ENCODE measurements at regions not wholly inside any gene's neighbourhood (a gene's known extent, or its start where the extent isn't known, plus 50 kb on each side); places are given as distances from the start of the nearest gene placed in this dataset.

- DNase-seq (ENCODE audit: unreplicated experiment), result no peak
- Mint-ChIP-seq H3K4me3 (ENCODE audit: unreplicated experiment) (no peak overlapping the region), H3K27me3 (ENCODE audit: insufficient read depth, unreplicated experiment) (no peaks in the 10 kb centered on the region), H3K9me3 (ENCODE audit: unreplicated experiment) (no peaks in the 10 kb centered on the region), H3K36me3 (ENCODE audit: insufficient read depth, unreplicated experiment) (no peaks in the 10 kb centered on the region), H3K27ac (ENCODE audit: low read depth, unreplicated experiment) (no peak overlapping the region), H3K4me1 (ENCODE audit: insufficient read depth, unreplicated experiment) (no peaks in the 10 kb centered on the region)
- no TSS peak for BruUV-seq (replicated peaks)
- intact Hi-C loops (cut with micrococcal nuclease), result no loop called here
- ChIA-PET CTCF (interaction anchor here (0.6 kb wide), 1 partner anchor 353 kb away, joined by 3 read pairs; no protein-coding TSS in a partner anchor), POLR2A (interaction anchor here (0.6 kb wide), 1 partner anchor 968 kb away, joined by 3 read pairs; no protein-coding TSS in a partner anchor)
- no peak for TF ChIP-seq CTCF (IDR thresholded peaks at IDR 0.05; ENCODE audit: unreplicated experiment)
Measured at GRCh38 chr18:28816155-28816554, 639.2 kb upstream of the CDH2 start.

- no peak overlapping the region for H3K4me3 Mint-ChIP-seq (ENCODE audit: unreplicated experiment)
- H3K27ac Mint-ChIP-seq (ENCODE audit: low read depth, unreplicated experiment), result no peak overlapping the region
- TF ChIP-seq CTCF (IDR thresholded peaks at IDR 0.05; ENCODE audit: unreplicated experiment), result no peak
- no peaks in the 10 kb centered on the region for H3K9me3 Mint-ChIP-seq (ENCODE audit: unreplicated experiment)
- H3K4me1 Mint-ChIP-seq (ENCODE audit: insufficient read depth, unreplicated experiment), result no peaks in the 10 kb centered on the region
- ChIA-PET POLR2A (no interaction called here), CTCF (no interaction called here)
- BruUV-seq (replicated peaks), result no TSS peak
- DNase-seq (ENCODE audit: unreplicated experiment), result no peak
- H3K27me3 Mint-ChIP-seq (ENCODE audit: insufficient read depth, unreplicated experiment), result no peaks in the 10 kb centered on the region
- no peaks in the 10 kb centered on the region for H3K36me3 Mint-ChIP-seq (ENCODE audit: insufficient read depth, unreplicated experiment)
- intact Hi-C loops (cut with micrococcal nuclease), result no loop called here
Measured at GRCh38 chr18:28814365-28814764, 637.4 kb upstream of the CDH2 start.

GRCh38 chr18:28808373-28808772 lies 631.4 kb upstream of the CDH2 start:
- Mint-ChIP-seq H3K4me1 (ENCODE audit: insufficient read depth, unreplicated experiment) (no peaks in the 10 kb centered on the region), H3K4me3 (ENCODE audit: unreplicated experiment) (no peak overlapping the region), H3K36me3 (ENCODE audit: insufficient read depth, unreplicated experiment) (peaks cover 7% of the 10 kb centered on the region), H3K27ac (ENCODE audit: low read depth, unreplicated experiment) (no peak overlapping the region), H3K27me3 (ENCODE audit: insufficient read depth, unreplicated experiment) (no peaks in the 10 kb centered on the region), H3K9me3 (ENCODE audit: unreplicated experiment) (no peaks in the 10 kb centered on the region)
- no peak for TF ChIP-seq CTCF (IDR thresholded peaks at IDR 0.05; ENCODE audit: unreplicated experiment)
- DNase-seq (ENCODE audit: unreplicated experiment), result no peak
- CTCF ChIA-PET, result interaction anchor here (0.7 kb wide), 2 partner anchors 9 to 189 kb away, joined by 3 to 4 read pairs; no protein-coding TSS in a partner anchor
- POLR2A ChIA-PET, result no interaction called here
- intact Hi-C loops (cut with micrococcal nuclease), result no loop called here
- no TSS peak for BruUV-seq (replicated peaks)

GRCh38 chr18:28805491-28805890 lies 628.6 kb upstream of the CDH2 start:
- no peak for TF ChIP-seq CTCF (IDR thresholded peaks at IDR 0.05; ENCODE audit: unreplicated experiment)
- DNase-seq (ENCODE audit: unreplicated experiment), result no peak
- H3K27ac Mint-ChIP-seq (ENCODE audit: low read depth, unreplicated experiment), result no peak overlapping the region
- CTCF ChIA-PET, result interaction anchor here (0.7 to 1.2 kb wide), 2 partner anchors 9 to 24 kb away, joined by 3 to 6 read pairs; no protein-coding TSS in a partner anchor
- H3K4me3 Mint-ChIP-seq (ENCODE audit: unreplicated experiment), result no peak overlapping the region
- H3K27me3 Mint-ChIP-seq (ENCODE audit: insufficient read depth, unreplicated experiment), result no peaks in the 10 kb centered on the region
- no peaks in the 10 kb centered on the region for H3K4me1 Mint-ChIP-seq (ENCODE audit: insufficient read depth, unreplicated experiment)
- H3K36me3 Mint-ChIP-seq (ENCODE audit: insufficient read depth, unreplicated experiment), result peaks cover 7% of the 10 kb centered on the region
- no TSS peak for BruUV-seq (replicated peaks)
- intact Hi-C loops (cut with micrococcal nuclease), result no loop called here
- no peaks in the 10 kb centered on the region for H3K9me3 Mint-ChIP-seq (ENCODE audit: unreplicated experiment)
- POLR2A ChIA-PET, result interaction anchor here (0.7 kb wide), 1 partner anchor 14 kb away, joined by 3 read pairs; no protein-coding TSS in a partner anchor

Data from MCF 10A (cell line).